ENCODE measurements at regions not wholly inside any gene's neighbourhood (a gene's known extent, or its start where the extent isn't known, plus 50 kb on each side); places are given as distances from the start of the nearest gene placed in this dataset.

DNA sequence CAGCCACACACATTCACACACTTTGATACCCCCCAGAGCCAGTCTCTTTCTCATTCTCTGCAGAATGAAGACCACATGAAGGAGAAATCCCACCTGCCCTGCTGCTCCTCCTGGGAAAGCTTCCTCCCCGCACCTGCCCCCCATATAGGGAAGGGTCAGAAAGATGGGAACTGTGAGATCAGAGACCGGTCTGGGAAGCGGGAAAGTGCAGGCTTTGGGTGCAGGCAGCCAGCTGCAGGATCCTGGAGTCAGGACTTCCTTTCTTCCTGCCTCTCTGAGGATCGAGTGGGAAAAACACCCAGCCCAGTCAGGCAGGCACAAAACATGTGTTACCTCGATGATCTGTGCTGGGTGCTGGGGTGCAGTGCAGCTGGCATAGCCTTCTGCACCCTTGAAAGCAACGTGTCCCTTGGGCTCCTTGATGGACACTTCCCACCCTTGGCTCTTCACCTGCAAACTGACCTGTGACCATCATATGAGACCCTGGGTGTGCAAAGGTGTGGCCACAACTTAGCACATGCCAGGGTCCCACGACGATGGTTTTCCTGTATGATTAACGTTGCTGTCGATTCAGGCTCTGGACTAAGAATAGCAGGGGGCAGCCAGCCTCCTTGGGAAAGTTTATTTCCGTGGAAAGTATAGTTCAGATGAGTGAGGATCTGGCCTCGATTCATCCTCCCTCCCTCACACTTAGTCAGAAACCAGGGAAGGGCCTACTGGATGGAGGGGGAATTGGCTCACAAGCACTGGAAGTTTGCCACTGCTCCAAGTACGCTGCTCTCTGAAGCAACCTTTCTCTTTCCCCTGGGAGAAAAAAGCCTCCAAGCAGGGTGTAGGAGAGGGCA lies 105.4 kb upstream of the MED13L start:
- DNase-seq: no peak

DNA sequence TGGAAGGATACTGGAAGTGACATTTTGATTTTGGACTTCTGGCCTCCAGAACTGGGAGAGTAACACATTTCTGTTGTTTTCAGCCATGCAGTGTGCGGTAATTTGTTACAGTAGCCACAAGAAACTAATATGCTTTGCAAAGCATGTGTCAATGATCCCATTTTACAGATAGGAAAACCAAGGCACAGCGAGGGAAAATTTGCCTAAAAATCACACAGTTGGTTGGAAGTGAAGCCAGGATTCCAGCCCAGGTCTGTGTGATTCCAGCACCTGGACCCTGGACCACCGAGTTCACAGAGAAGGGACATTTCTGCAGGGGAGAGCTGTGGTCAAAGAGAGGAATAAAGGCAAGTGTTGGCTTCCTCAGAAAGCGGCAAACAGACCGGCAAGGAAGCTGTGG lies 106.7 kb upstream of the MED13L start:
- DNase-seq: no peak

- peak in 1 of 5 experiments; percentile 20 for DNase-seq
Measured at GRCh38 chr12:116384691-116385485, 107.4 kb upstream of the MED13L start.

GRCh38 chr12:116385486-116386217 lies 108.2 kb upstream of the MED13L start:
- no peak for DNase-seq

DNA sequence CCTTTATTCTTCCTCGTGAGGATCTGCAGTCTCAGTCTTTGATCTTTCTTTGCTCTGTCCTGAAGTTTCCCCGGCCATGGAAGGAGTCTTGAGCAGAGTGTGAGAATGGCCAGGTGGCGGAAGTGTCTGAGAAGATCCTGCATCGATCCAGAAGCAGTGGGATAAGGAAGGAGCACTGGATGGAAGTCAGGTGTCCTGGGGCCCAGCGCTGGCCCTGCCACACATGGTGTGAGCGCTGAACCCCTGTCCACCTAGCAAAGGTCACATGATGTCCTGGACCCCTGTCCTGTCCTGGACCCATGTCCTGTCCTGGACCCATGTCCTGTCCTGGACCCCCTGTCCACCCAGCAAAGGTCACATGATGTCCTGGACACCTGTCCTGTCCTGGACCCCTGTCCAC lies 111.8 kb upstream of the MED13L start:
- DNase-seq: no peak

DNA sequence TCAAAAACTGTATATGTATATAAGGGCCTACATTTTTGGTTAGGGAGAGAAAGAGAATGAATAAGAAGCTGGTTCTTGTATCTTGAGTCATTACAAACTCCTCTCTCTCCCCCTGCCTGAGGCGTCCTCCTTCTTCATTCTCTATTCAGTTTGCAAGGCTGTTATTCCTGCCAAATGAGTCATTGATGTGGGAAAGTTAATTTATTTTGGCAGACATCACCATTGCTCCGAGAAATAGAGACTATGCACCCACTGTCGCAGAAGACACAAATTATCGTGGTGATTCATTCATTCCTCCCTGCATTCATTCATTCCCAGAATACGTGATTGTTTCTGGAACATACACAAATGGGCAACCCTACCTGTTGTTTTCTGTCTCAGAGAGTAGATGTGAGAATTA lies 112.5 kb upstream of the MED13L start:
- no peak for DNase-seq

DNA sequence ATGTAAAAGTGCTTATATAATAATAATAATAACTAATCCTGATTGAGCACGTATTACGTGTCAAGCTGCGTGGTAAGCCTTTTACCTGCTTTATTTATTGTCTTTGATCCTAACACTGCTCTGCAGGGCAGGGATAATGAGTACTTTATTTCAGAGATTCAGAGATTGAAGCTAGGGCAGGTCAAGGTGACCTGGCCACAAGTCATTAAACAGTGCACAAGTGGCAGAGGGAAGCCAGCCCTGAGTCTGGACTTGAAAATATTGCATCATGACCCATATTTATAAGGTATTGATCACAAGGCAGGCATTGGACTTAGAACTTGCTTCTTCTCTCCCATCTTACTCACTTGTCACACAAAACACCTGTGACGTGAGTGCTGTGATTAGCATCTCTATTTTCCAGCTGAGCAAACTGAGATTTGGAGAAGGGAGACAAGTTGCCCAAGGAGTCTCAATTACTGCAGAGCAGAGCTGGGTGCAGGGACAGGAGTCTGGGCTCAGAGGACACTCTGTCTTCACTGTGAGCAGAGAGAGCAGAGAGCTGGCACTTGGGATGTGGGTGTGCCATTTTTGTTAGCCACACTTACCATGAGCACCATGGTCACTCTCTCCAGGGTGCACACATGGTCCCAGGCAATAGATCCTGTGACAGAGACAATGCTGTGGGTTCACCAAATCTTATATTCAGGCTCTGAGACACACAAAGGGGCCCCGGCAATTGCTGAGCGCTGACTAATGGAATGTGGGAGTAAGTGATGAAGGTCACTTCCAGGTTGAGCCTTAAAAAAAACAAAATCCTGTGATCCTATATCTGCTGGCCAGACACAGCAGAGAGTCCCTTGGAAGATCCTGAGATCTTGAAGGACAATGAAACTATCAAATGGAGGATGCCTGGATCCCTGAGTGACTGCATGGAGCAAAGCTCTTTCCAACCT lies 113.2 kb upstream of the MED13L start:
- DNase-seq: no peak

DNA sequence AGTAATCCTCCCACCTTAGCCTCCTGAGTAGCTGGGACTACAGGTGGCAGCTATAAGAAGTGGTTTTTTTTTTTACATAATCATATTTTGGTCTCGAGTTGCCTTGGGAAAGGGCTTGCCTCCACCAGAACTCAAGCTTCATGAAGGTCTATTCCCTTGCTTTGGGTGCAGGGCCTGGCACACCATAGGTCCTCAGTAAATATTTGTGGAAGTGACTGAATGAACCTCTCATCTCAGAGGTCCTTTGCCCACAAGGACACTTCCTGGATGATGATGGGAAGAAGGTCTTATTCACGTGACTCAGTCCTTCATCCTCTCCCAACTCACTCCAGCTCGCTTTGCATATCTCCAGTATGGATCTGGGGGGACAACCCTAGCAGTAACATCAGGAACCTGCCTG lies 114.0 kb upstream of the MED13L start:
- DNase-seq: no peak

GRCh38 chr12:116392061-116392460 lies 114.6 kb upstream of the MED13L start:
- no peak for DNase-seq

- DNase-seq: no peak
Measured at GRCh38 chr12:116393255-116393654, 115.8 kb upstream of the MED13L start.

DNA sequence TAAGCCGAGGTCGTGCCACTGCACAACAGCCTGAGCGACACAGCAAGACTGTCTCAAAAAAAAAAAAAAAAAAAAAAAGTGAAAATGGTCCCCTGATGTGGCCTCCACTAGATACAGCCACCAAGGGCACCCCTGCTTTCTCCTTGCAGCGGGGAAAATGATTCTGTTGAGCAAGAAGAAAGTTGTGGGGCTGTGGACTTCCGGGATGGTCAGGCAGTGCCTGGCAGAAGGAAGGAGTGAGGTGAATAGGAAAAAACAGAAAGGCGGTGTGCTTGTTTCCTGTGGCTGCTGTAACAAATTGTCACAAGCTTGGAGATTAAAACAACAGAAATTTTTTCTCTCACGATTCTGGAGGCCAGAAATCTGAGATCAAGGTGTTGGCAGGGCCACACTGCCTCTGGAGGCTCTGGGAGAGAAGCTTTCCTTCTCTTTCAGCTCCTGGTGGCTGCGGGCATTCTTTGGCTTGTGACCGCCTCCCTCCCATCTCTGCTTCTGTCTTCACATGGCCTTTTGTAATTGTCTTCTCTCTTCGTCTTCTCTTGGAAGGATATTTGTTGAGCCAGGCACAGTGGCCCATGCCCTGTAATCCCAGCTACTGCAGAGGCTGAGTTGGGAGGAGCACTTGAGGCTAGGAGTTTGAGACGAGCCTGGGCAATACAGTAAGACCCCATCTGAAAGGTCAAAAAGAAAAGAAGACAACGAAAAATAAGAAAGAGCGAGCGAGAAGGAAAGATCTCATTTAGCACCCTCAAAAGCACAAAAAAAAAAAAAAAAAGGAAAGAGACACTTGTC lies 116.6 kb upstream of the MED13L start:
- DNase-seq: no peak

DNA sequence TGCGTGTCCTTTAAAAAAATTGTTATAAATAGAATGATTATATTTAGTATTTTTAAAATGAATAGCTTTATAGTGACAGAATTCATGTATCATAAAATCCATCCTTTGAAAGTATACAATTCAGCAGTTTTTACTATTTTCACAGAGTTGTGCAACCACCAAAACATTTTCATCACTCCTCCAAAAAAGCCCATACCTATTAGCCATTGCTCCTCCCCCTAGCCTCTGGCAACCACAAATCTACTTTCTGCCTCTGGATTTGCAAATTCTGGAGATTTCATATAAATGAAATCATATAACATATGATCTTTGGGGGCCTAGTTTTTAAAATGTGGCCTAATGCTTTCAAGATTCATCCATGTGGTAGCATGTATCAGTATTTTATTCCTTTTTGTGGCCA lies 117.9 kb upstream of the MED13L start:
- DNase-seq: no peak

GRCh38 chr12:116397148-116397547 lies 119.7 kb upstream of the MED13L start:
- DNase-seq: no peak

DNA sequence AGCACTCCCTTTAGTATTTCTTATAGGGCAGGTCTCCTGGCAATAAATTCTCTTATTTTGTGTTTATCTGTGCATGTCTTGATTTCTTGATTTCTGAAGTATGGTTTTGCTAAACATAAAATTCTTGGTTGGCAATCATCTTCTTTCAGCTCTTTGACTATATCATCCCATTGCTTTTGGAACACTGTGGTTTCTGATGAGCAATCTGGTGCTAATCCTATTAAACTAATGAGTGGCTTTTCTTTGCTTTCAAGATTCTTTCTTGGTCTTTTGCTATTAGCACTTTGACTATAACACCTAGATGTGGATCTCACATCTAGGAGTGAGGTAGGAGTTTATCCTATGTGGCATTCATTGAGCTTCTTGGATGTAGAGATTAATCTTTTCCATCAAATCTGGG lies 120.7 kb upstream of the MED13L start:
- no peak for DNase-seq

DNA sequence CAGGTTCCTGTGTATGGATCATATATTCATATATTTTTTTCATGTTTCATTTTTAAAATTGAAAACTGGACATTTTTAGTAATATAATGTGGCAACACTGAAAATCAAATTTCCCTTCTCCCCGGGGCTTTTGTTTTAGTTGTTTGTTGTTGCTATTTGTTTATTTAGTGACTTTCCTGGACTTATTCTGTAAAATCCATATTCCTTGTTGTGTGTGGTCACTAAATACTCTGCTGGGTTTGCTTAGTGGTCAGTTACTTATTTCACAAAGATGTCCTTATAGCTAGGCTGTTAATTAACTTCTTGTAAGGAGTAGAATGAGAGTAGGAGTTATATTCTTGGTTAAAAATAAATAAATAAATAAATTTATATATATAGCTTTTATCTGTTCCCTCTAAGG lies 121.6 kb upstream of the MED13L start:
- DNase-seq: no peak

DNA sequence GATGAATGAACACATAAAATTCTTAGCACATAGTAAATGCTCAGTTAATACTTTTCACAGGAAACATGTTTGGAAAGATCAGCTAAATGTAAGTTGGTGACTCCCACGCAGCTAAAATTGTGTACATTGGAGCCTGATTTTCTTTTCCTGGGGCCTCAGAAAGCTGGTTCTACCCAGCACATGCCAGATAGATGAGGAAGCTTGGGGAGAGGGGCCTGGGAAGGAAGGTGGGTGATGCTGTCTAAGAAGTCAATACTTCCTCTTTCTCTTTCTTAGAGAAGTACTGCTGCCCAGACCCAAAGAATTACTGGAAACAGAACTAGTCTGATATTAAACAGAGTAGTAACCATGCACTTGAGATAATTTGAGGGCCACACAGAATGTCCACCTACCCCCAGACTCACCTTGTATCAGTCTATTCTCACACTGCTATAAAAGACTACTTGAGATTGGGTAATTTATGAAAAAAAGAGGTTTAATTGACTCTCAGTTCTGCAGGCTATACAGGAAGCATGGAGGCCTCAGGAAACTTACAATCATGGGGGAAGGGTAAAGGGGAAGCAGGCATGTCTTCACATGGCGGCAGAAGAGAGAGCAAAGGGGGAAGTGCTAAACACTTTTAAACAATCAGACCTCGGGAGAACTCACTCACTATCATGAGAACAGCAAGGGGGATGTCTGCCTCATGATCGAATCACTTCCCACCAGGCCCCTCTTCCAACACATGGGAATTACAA lies 123.3 kb upstream of the MED13L start:
- no peak for DNase-seq

- no peak for DNase-seq
Measured at GRCh38 chr12:116401565-116401964, 124.1 kb upstream of the MED13L start.

DNA sequence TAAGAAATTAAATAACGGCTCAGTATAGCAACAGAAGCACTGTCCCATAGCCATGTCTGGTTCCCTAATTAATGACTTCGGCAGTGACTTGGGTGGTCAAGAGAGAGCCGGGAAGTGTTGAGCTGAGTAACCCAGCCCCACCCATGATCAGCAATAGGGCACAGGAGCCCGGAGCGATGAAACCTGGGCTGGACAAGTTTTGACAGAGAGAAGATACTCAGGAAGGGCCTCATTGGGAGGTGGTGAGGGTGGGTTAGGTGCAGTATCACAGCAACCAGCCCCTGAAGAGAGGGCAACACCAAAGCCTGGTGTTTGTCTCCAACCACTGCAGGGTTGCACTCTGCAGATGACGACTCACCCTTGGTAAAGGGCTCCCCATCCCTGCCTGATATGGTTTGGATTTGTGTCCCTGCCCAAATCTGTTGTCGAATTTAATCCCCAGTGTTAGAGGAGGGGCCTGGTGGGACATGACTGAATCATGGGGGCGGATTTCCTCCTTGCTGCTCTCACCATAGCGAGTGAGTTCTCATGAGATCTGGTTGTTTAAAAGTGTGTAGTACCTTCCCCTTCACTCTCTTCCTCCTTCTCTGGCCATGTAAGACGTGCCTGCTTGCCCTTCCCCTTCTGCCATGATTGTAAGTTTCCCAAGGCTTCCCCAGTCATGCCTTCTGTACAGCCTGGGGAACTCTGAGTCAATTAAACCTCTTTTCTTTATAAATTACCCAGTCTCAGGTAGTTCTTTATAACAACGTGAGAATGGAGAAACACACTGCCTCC lies 124.9 kb upstream of the MED13L start:
- DNase-seq: no peak

- DNase-seq: no peak
Measured at GRCh38 chr12:116403546-116403945, 126.1 kb upstream of the MED13L start.

- no peak for DNase-seq
Measured at GRCh38 chr12:116404247-116404646, 126.8 kb upstream of the MED13L start.

Measured in T-helper 2 cell (primary cell).